Liver (tissue), 3 donors: ENCODE measurements at regions not wholly inside any gene's neighbourhood (a gene's known extent, or its start where the extent isn't known, plus 50 kb on each side); places are given as distances from the start of the nearest gene placed in this dataset.

Experiments
- CTCF ChIP-seq: fragments of 150-350 bp; IDR thresholded peaks from 2 replicates; pipeline ENCODE4 v1.5.1; 2017; ENCODE audit warnings: improper control_type of control experiment, low read depth, low read length; ENCODE audit not compliant: missing input control
- GABPA ChIP-seq, 2 donors: IDR thresholded peaks in 1 of 2; conservative IDR thresholded peaks in 1 of 2; 2 replicates each; pipeline ENCODE4 v1.6.1; 2016; ENCODE audit warnings: antibody characterized with exemption in 2 of 2, mild to moderate bottlenecking in 1 of 2, moderate library complexity in 1 of 2
- JUND ChIP-seq, 2 donors: IDR thresholded peaks; 2 replicates each; pipeline ENCODE4 v1.6.1; 2016; ENCODE audit warnings: antibody characterized with exemption in 2 of 2
- RAD21 ChIP-seq, 2 donors: IDR thresholded peaks; 2 replicates each; pipeline ENCODE4 v1.6.1; 2016; ENCODE audit warnings: antibody characterized with exemption in 2 of 2, mild to moderate bottlenecking in 2 of 2
- RXRA ChIP-seq, 2 donors: IDR thresholded peaks; 2 replicates each; pipeline ENCODE4 v1.6.1; 2017 to 2018; ENCODE audit warnings: antibody characterized with exemption in 2 of 2, mild to moderate bottlenecking in 1 of 2
- SP1 ChIP-seq: IDR thresholded peaks from 2 replicates; pipeline ENCODE4 v1.6.1; 2018; ENCODE audit warnings: antibody characterized with exemption, mild to moderate bottlenecking
- YY1 ChIP-seq: IDR thresholded peaks from 2 replicates; pipeline ENCODE4 v1.6.1; 2016; ENCODE audit warnings: antibody characterized with exemption, mild to moderate bottlenecking
- TF ChIP-seq, protein P1 (sequence below): IDR thresholded peaks from 2 replicates; pipeline ENCODE4 v1.6.1; 2016; ENCODE audit warnings: antibody characterized with exemption
- TF ChIP-seq, protein P2 (sequence below): IDR thresholded peaks from 2 replicates; pipeline ENCODE4 v1.6.1; 2016; ENCODE audit warnings: antibody characterized with exemption, mild to moderate bottlenecking
- TF ChIP-seq, protein P3 (sequence below): IDR thresholded peaks from 2 replicates; pipeline ENCODE4 v1.6.1; 2016; ENCODE audit warnings: antibody characterized with exemption
- donor health status: healthy.
- donor health status: healthy.

DNA sequence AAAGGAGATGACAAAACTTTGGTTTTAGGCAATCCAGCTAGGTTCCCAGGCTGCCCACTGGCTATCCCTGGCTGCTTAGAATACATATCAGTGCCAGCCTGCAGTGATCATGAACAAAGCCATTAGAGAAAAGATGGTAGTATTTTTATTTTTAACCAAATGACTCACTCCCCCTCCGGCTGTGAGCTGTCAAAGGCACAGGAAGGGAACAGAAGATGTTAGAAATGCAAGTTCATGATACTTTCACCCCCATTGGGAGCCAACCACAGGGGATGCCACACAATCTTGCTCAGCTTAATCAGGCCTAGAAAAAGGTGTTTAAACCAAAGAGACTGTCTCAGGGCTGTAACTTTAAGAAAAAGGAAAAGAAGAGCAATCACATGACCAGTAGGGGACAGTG lies 70.3 kb upstream of the ASTN2 start:
- TF ChIP-seq, protein P1, sequence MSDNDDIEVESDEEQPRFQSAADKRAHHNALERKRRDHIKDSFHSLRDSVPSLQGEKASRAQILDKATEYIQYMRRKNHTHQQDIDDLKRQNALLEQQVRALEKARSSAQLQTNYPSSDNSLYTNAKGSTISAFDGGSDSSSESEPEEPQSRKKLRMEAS: no peak
- TF ChIP-seq CTCF: no peak
- no peak for TF ChIP-seq YY1
- TF ChIP-seq RXRA (IDR thresholded peaks at IDR 0.05): no peak
- TF ChIP-seq, protein P2, sequence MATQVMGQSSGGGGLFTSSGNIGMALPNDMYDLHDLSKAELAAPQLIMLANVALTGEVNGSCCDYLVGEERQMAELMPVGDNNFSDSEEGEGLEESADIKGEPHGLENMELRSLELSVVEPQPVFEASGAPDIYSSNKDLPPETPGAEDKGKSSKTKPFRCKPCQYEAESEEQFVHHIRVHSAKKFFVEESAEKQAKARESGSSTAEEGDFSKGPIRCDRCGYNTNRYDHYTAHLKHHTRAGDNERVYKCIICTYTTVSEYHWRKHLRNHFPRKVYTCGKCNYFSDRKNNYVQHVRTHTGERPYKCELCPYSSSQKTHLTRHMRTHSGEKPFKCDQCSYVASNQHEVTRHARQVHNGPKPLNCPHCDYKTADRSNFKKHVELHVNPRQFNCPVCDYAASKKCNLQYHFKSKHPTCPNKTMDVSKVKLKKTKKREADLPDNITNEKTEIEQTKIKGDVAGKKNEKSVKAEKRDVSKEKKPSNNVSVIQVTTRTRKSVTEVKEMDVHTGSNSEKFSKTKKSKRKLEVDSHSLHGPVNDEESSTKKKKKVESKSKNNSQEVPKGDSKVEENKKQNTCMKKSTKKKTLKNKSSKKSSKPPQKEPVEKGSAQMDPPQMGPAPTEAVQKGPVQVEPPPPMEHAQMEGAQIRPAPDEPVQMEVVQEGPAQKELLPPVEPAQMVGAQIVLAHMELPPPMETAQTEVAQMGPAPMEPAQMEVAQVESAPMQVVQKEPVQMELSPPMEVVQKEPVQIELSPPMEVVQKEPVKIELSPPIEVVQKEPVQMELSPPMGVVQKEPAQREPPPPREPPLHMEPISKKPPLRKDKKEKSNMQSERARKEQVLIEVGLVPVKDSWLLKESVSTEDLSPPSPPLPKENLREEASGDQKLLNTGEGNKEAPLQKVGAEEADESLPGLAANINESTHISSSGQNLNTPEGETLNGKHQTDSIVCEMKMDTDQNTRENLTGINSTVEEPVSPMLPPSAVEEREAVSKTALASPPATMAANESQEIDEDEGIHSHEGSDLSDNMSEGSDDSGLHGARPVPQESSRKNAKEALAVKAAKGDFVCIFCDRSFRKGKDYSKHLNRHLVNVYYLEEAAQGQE: no peak
- no peak for TF ChIP-seq JUND (IDR thresholded peaks at IDR 0.05)
- no peak for TF ChIP-seq RAD21 (IDR thresholded peaks at IDR 0.05)
- TF ChIP-seq, protein P3, sequence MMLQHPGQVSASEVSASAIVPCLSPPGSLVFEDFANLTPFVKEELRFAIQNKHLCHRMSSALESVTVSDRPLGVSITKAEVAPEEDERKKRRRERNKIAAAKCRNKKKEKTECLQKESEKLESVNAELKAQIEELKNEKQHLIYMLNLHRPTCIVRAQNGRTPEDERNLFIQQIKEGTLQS: no peak
- no peak for TF ChIP-seq SP1
- no peak for TF ChIP-seq GABPA (IDR thresholded peaks at IDR 0.05 in 1 of 2, conservative IDR thresholded peaks at IDR 0.05 in 1 of 2)
